Neural cell (in vitro differentiated cells): ENCODE measurements at regions not wholly inside any gene's neighbourhood (a gene's known extent, or its start where the extent isn't known, plus 50 kb on each side); places are given as distances from the start of the nearest gene placed in this dataset.

Source experiments
- H2AFZ ChIP-seq: fragments of 200-600, 300-800 bp; sonication (generic), shearing (Covaris generic); 2 replicates; pipeline ENCODE4 v1.6.0; 2014; ENCODE audit warnings: low read depth, mild to moderate bottlenecking, antibody characterized with exemption, low read length, moderate library complexity
- H3F3A ChIP-seq: fragments of 200-600 bp; shearing (Covaris generic); 2 replicates; pipeline ENCODE4 v1.6.1; 2016; ENCODE audit warnings: mild to moderate bottlenecking, moderate library complexity, mixed read lengths, antibody characterized with exemption, low read length; ENCODE audit not compliant: insufficient read depth, poor library complexity, severe bottlenecking
- H3K27ac ChIP-seq: fragments of 200-600, 300-800 bp; sonication (generic), shearing (Covaris generic); 2 replicates; pipeline ENCODE4 v1.5.1; 2014; ENCODE audit warnings: mild to moderate bottlenecking, low read length, moderate library complexity
- H3K27me3 ChIP-seq: fragments of 300-800, 200-600 bp; sonication (generic), shearing (Covaris generic); 2 replicates; pipeline ENCODE4 v1.6.0; 2014; ENCODE audit warnings: mild to moderate bottlenecking, low read depth, low read length, moderate library complexity; ENCODE audit not compliant: insufficient read depth
- H3K36me3 ChIP-seq: fragments of 300-800, 200-600 bp; sonication (generic), shearing (Covaris generic); 2 replicates; pipeline ENCODE4 v1.5.1; 2014; ENCODE audit warnings: mild to moderate bottlenecking, antibody characterized with exemption, low read length, moderate library complexity; ENCODE audit not compliant: insufficient read depth
- H3K4me2 ChIP-seq: fragments of 300-800, 200-600 bp; sonication (generic), shearing (Covaris generic); 2 replicates; pipeline ENCODE4 v1.6.0; 2014; ENCODE audit warnings: mild to moderate bottlenecking, low read length
- H3K4me3 ChIP-seq: fragments of 300-800, 200-600 bp; sonication (generic), shearing (Covaris generic); 2 replicates; pipeline ENCODE4 v1.5.1; 2014; ENCODE audit warnings: mild to moderate bottlenecking, low read length, moderate library complexity
- H3K79me2 ChIP-seq: fragments of 200-600 bp; shearing (Covaris generic); replicated peaks from 2 replicates; pipeline ENCODE4 v1.6.0; 2014; ENCODE audit warnings: mild to moderate bottlenecking, low read length, moderate library complexity; ENCODE audit not compliant: insufficient read depth
- H3K9ac ChIP-seq: fragments of 300-800, 200-600 bp; sonication (generic), shearing (Covaris generic); 2 replicates; pipeline ENCODE4 v1.6.1; 2016; ENCODE audit warnings: mild to moderate bottlenecking, low read length, mixed read lengths
- H3K9me2 ChIP-seq: fragments of 200-600 bp; shearing (Covaris generic); 2 replicates; pipeline ENCODE4 v1.6.1; 2016; ENCODE audit warnings: mild to moderate bottlenecking, low read length, mixed read lengths; ENCODE audit not compliant: insufficient read depth
- H3K9me3 ChIP-seq: fragments of 200-600, 300-800 bp; sonication (generic), shearing (Covaris generic); 2 replicates; pipeline ENCODE4 v1.6.1; 2016; ENCODE audit warnings: mild to moderate bottlenecking, mixed run types, low read length, moderate library complexity, mixed read lengths
- H4K20me1 ChIP-seq: fragments of 200-600 bp; shearing (Covaris generic); 2 replicates; pipeline ENCODE4 v1.6.1; 2016; ENCODE audit warnings: mild to moderate bottlenecking, mixed run types; ENCODE audit not compliant: insufficient read depth
- CTCF ChIP-seq: fragments of 450-650 bp; IDR thresholded peaks from 2 replicates; pipeline ENCODE4 v1.5.1; 2014; ENCODE audit warnings: antibody characterized with exemption, mild to moderate bottlenecking, moderate library complexity; ENCODE audit not compliant: poor library complexity, severe bottlenecking
- EP300 ChIP-seq: fragments of 450-650 bp; conservative IDR thresholded peaks from 2 replicates; pipeline ENCODE4 v1.6.1; 2014; ENCODE audit warnings: antibody characterized with exemption, mild to moderate bottlenecking, moderate library complexity; ENCODE audit not compliant: poor library complexity, severe bottlenecking
- EZH2 ChIP-seq: fragments of 200-600, 300-800 bp; shearing (Covaris generic), sonication (generic); IDR thresholded peaks from 2 replicates; pipeline ENCODE4 v1.6.1; 2014; ENCODE audit warnings: antibody characterized with exemption, low read length, borderline replicate concordance, mild to moderate bottlenecking; ENCODE audit not compliant: insufficient read depth, poor library complexity, severe bottlenecking
- MXI1 ChIP-seq: fragments of 450-650 bp; conservative IDR thresholded peaks from 2 replicates; pipeline ENCODE4 v1.6.1; 2014; ENCODE audit warnings: antibody characterized with exemption, mild to moderate bottlenecking; ENCODE audit not compliant: poor library complexity, severe bottlenecking
- POLR2AphosphoS5 ChIP-seq: IDR thresholded peaks from 2 replicates; pipeline ENCODE4 v1.6.1; 2012
- RAD21 ChIP-seq: fragments of 450-650 bp; conservative IDR thresholded peaks from 2 replicates; pipeline ENCODE4 v1.6.1; 2014; ENCODE audit warnings: antibody characterized with exemption, mild to moderate bottlenecking, moderate library complexity
- REST ChIP-seq: IDR thresholded peaks from 2 replicates; pipeline ENCODE4 v1.6.1; 2012; ENCODE audit warnings: borderline replicate concordance
- SMC3 ChIP-seq: fragments of 450-650 bp; conservative IDR thresholded peaks from 2 replicates; pipeline ENCODE4 v1.6.1; 2014; ENCODE audit warnings: antibody characterized with exemption, mild to moderate bottlenecking, moderate library complexity; ENCODE audit not compliant: poor library complexity
- TAF1 ChIP-seq: IDR thresholded peaks from 2 replicates; pipeline ENCODE4 v1.6.1; 2012; ENCODE audit warnings: low read depth

GRCh38 chr3:81029861-81030260, 731.6 kb downstream of the GBE1 start:
- Histone ChIP-seq H4K20me1 (no peaks in the 10 kb centered on the region), H2AFZ (no peak overlapping the region), H3K4me2 (no peak overlapping the region), H3K27me3 (no peaks in the 10 kb centered on the region), H3K9me3 (no peaks in the 10 kb centered on the region), H3F3A (no peaks in the 10 kb centered on the region), H3K79me2 (no peaks in the 10 kb centered on the region), H3K9ac (no peak overlapping the region), H3K36me3 (no peaks in the 10 kb centered on the region), H3K27ac (no peak overlapping the region), H3K9me2 (no peaks in the 10 kb centered on the region), H3K4me3 (no peak overlapping the region)
- TF ChIP-seq SMC3 (no peak), TAF1 (no peak), EP300 (no peak), EZH2 (no peak), MXI1 (no peak), POLR2AphosphoS5 (no peak), CTCF (no peak), REST (no peak), RAD21 (no peak)

GRCh38 chr3:81027344-81027743, 734.1 kb downstream of the GBE1 start:
- H3F3A ChIP-seq = no peaks in the 10 kb centered on the region

More at GRCh38 chr3:81027344-81027743, 734.1 kb downstream of the GBE1 start:
- H4K20me1 ChIP-seq = no peaks in the 10 kb centered on the region
- H3K27ac ChIP-seq = no peak overlapping the region
- no peak overlapping the region for H2AFZ ChIP-seq
- no peak overlapping the region for H3K4me3 ChIP-seq
- no peaks in the 10 kb centered on the region for H3K9me3 ChIP-seq
- no peaks in the 10 kb centered on the region for H3K9me2 ChIP-seq
- H3K27me3 ChIP-seq = no peaks in the 10 kb centered on the region
- H3K36me3 ChIP-seq = no peaks in the 10 kb centered on the region
- H3K9ac ChIP-seq = no peak overlapping the region
- TF ChIP-seq REST = no peak
- no peak for TF ChIP-seq SMC3
- no peak for TF ChIP-seq TAF1
- no peak for TF ChIP-seq CTCF
- no peak for TF ChIP-seq MXI1
- TF ChIP-seq EZH2 = no peak
- TF ChIP-seq RAD21 = no peak
- no peak for TF ChIP-seq EP300
- TF ChIP-seq POLR2AphosphoS5 = no peak
- no peaks in the 10 kb centered on the region for H3K79me2 ChIP-seq
- no peak overlapping the region for H3K4me2 ChIP-seq
